ENCODE measurements at regions not wholly inside any gene's neighbourhood (a gene's known extent, or its start where the extent isn't known, plus 50 kb on each side); places are given as distances from the start of the nearest gene placed in this dataset.

GRCh38 chr7:138176060-138176459, 99.8 kb downstream of the AKR1D1 start:
- TF ChIP-seq, protein P1, sequence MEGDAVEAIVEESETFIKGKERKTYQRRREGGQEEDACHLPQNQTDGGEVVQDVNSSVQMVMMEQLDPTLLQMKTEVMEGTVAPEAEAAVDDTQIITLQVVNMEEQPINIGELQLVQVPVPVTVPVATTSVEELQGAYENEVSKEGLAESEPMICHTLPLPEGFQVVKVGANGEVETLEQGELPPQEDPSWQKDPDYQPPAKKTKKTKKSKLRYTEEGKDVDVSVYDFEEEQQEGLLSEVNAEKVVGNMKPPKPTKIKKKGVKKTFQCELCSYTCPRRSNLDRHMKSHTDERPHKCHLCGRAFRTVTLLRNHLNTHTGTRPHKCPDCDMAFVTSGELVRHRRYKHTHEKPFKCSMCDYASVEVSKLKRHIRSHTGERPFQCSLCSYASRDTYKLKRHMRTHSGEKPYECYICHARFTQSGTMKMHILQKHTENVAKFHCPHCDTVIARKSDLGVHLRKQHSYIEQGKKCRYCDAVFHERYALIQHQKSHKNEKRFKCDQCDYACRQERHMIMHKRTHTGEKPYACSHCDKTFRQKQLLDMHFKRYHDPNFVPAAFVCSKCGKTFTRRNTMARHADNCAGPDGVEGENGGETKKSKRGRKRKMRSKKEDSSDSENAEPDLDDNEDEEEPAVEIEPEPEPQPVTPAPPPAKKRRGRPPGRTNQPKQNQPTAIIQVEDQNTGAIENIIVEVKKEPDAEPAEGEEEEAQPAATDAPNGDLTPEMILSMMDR (IDR thresholded peaks at IDR 0.05): no peak
- no peak for TF ChIP-seq EZH2 (IDR thresholded peaks at IDR 0.05; ENCODE audit: borderline replicate concordance, insufficient read depth, low read depth, low read length, poor library complexity, severe bottlenecking)
- no CpG with 5 or more reads among the region's 5 CpGs for WGBS (ENCODE audit: insufficient coverage)
- Histone ChIP-seq H3K4me3 (ENCODE audit: control extremely low read depth in 1 of 5, extremely low read depth in 1 of 5, insufficient read depth in 1 of 5, low read depth in 2 of 5, low read length in 4 of 5) (no peak overlapping the region), H3K9ac (ENCODE audit: low read length) (no peak overlapping the region), H3K4me2 (replicated peaks; ENCODE audit: low read depth, low read length, poor library complexity, severe bottlenecking) (no peak overlapping the region), H3K27me3 (replicated peaks in 1 of 4; ENCODE audit: control extremely low read depth in 1 of 4, control insufficient read depth in 3 of 4, insufficient read depth in 4 of 4, low read length in 3 of 4) (peaks cover 0 to 3% (median 0%) of the 10 kb centered on the region in 4 experiments), H3K4me1 (ENCODE audit: control insufficient read depth in 2 of 2, insufficient read depth in 2 of 2, low read length in 2 of 2) (no peaks in the 10 kb centered on the region), H3K36me3 (replicated peaks in 1 of 2; ENCODE audit: control extremely low read depth in 1 of 2, control insufficient read depth in 1 of 2, extremely low read depth in 1 of 2, insufficient read depth in 2 of 2, low read length in 1 of 2) (no peaks in the 10 kb centered on the region), H2AFZ (ENCODE audit: insufficient read depth, low read depth, low read length, poor library complexity, severe bottlenecking) (no peak overlapping the region), H3K79me2 (ENCODE audit: control insufficient read depth, insufficient read depth, low read length) (no peaks in the 10 kb centered on the region), H3K9me3 (ENCODE audit: control extremely low read depth in 1 of 3, control insufficient read depth in 2 of 3, insufficient read depth in 1 of 3, low read length in 2 of 3) (peaks cover 0 to 8% (median 0%) of the 10 kb centered on the region in 3 donors), H3K27ac (ENCODE audit: low read length in 2 of 2) (no peak overlapping the region), H4K20me1 (ENCODE audit: control insufficient read depth, insufficient read depth, low read length, poor library complexity, severe bottlenecking) (no peaks in the 10 kb centered on the region)
- Mint-ChIP-seq H3K4me3 (no peak overlapping the region), H3K9me3 (ENCODE audit: insufficient read depth) (peaks cover 5% of the 10 kb centered on the region), H3K4me1 (no peaks in the 10 kb centered on the region), H3K27me3 (peaks cover 8% of the 10 kb centered on the region), H3K27ac (no peak overlapping the region)
- CTCF ChIA-PET: no interaction called here
- DNase-seq (no peak), ATAC-seq (ENCODE audit: low read depth) (no peak)
- intact Hi-C loops (cut with micrococcal nuclease): no loop called here
- POLR2A ChIA-PET: no interaction called here

GRCh38 chr7:138184191-138184590, 107.9 kb downstream of the AKR1D1 start:
- no peak for DNase-seq
- ChIA-PET CTCF (interaction anchor here (0.9 kb wide), 1 partner anchor 278 kb away, joined by 4 read pairs; no protein-coding TSS in a partner anchor), POLR2A (no interaction called here)
- no peak for ATAC-seq (ENCODE audit: low read depth)
- H3K79me2 ChIP-seq (ENCODE audit: control insufficient read depth, insufficient read depth, low read length): no peaks in the 10 kb centered on the region
- Mint-ChIP-seq H3K4me3 (no peak overlapping the region), H3K9me3 (ENCODE audit: insufficient read depth) (peaks cover 5% of the 10 kb centered on the region), H3K27ac (no peak overlapping the region), H3K4me1 (no peaks in the 10 kb centered on the region), H3K27me3 (no peaks in the 10 kb centered on the region)
- H3K4me3 ChIP-seq (ENCODE audit: control extremely low read depth in 1 of 5, extremely low read depth in 1 of 5, insufficient read depth in 1 of 5, low read depth in 2 of 5, low read length in 4 of 5): no peak overlapping the region
- H3K4me2 ChIP-seq (replicated peaks; ENCODE audit: low read depth, low read length, poor library complexity, severe bottlenecking): no peak overlapping the region
- no peak overlapping the region for H3K9ac ChIP-seq (ENCODE audit: low read length)
- no peak overlapping the region for H2AFZ ChIP-seq (ENCODE audit: insufficient read depth, low read depth, low read length, poor library complexity, severe bottlenecking)
- no CpG with 5 or more reads among the region's 4 CpGs for WGBS (ENCODE audit: insufficient coverage)
- intact Hi-C loops (cut with micrococcal nuclease): no loop called here
- H3K4me1 ChIP-seq (ENCODE audit: control insufficient read depth in 2 of 2, insufficient read depth in 2 of 2, low read length in 2 of 2): no peaks in the 10 kb centered on the region
- no peak overlapping the region for H3K27ac ChIP-seq (ENCODE audit: low read length in 2 of 2)
- peaks cover 0 to 11% (median 4%) of the 10 kb centered on the region in 3 donors for H3K9me3 ChIP-seq (ENCODE audit: control extremely low read depth in 1 of 3, control insufficient read depth in 2 of 3, insufficient read depth in 1 of 3, low read length in 2 of 3)
- no peak for TF ChIP-seq EZH2 (IDR thresholded peaks at IDR 0.05; ENCODE audit: borderline replicate concordance, insufficient read depth, low read depth, low read length, poor library complexity, severe bottlenecking)
- TF ChIP-seq, protein P1 (IDR thresholded peaks at IDR 0.05): no peak
- no peaks in the 10 kb centered on the region for H3K27me3 ChIP-seq (replicated peaks in 1 of 4; ENCODE audit: control extremely low read depth in 1 of 4, control insufficient read depth in 3 of 4, insufficient read depth in 4 of 4, low read length in 3 of 4)
- H4K20me1 ChIP-seq (ENCODE audit: control insufficient read depth, insufficient read depth, low read length, poor library complexity, severe bottlenecking): no peaks in the 10 kb centered on the region
- no peaks in the 10 kb centered on the region for H3K36me3 ChIP-seq (replicated peaks in 1 of 2; ENCODE audit: control extremely low read depth in 1 of 2, control insufficient read depth in 1 of 2, extremely low read depth in 1 of 2, insufficient read depth in 2 of 2, low read length in 1 of 2)
